Heart left ventricle (tissue), 16 donors: ENCODE measurements at regions not wholly inside any gene's neighbourhood (a gene's known extent, or its start where the extent isn't known, plus 50 kb on each side); places are given as distances from the start of the nearest gene placed in this dataset.

Source experiments
- ATAC-seq, 4 donors: fragments of 200-7000 bp; cut with Tn5 transposase; one replicate each; pipeline ENCODE4 v1.9.1; 2020 to 2022; ENCODE audit warnings: moderate library complexity in 4 of 4, mild to moderate bottlenecking in 3 of 4, moderate number of reproducible peaks in 1 of 4
- DNase-seq, 5 donors: peaks; one replicate each; pipeline ENCODE4 v3.0.0-alpha.2; 2020
- H3K27ac ChIP-seq, 12 donors: fragments of 200-600 bp; sonication (generic) in 4 of 12; one replicate each; pipeline versions ENCODE4 v1.5.0 to v1.8.0; 2016 to 2022; ENCODE audit warnings: mild to moderate bottlenecking in 2 of 12
- H3K27me3 ChIP-seq, 9 donors: fragments of 200-600 bp; sonication (generic) in 2 of 9; one replicate each; pipeline versions ENCODE4 v1.5.1 to v1.8.0; 2016 to 2022; ENCODE audit warnings: mild to moderate bottlenecking in 3 of 9
- H3K36me3 ChIP-seq, 9 donors: fragments of 200-600 bp; sonication (generic) in 2 of 9; one replicate each; pipeline versions ENCODE4 v1.5.0 to v1.8.0; 2018 to 2022; ENCODE audit warnings: mild to moderate bottlenecking in 2 of 9
- H3K4me1 ChIP-seq, 12 donors: fragments of 200-600 bp; sonication (generic) in 4 of 12; one replicate each; pipeline versions ENCODE4 v1.5.0 to v1.8.0; 2016 to 2022; ENCODE audit warnings: mild to moderate bottlenecking in 3 of 12
- H3K4me3 ChIP-seq, 12 donors: fragments of 200-600 bp; sonication (generic) in 4 of 12; one replicate each; pipeline versions ENCODE4 v1.5.0 to v1.8.0; 2017 to 2022; ENCODE audit warnings: mild to moderate bottlenecking in 9 of 12, moderate library complexity in 4 of 12
- H3K9me3 ChIP-seq, 12 donors: fragments of 200-600 bp; sonication (generic) in 4 of 12; one replicate each; pipeline versions ENCODE4 v1.5.0 to v1.8.0; 2016 to 2022; ENCODE audit warnings: mild to moderate bottlenecking in 1 of 12
- POLR2A ChIP-seq, 2 donors: fragments of 450-650 bp; IDR thresholded peaks; one replicate each; pipeline ENCODE4 v1.6.1; 2017; ENCODE audit warnings: antibody characterized with exemption in 2 of 2, mild to moderate bottlenecking in 2 of 2, moderate library complexity in 2 of 2
- WGBS, 4 donors: extraction: QIAGEN DNeasy Blood & Tissue Kit in 2 of 4; methylation state at CpG; one replicate each; pipeline versions ENCODE4 v1.1.5 to v1.1.7; 2013 to 2018; 5-methylcytosine and 5-hydroxymethylcytosine counted together
- intact Hi-C, 10 donors: fragments of 100-400 bp; cut with DNase I; formaldehyde crosslinking; loops; one replicate each; pipeline versions ENCODE4 v1.11.1 to v1.14.2; 2022
- TF ChIP-seq, protein P1 (sequence below), 12 donors: fragments of 200-600 bp; sonication (generic) in 4 of 12; IDR thresholded peaks; one replicate each; pipeline versions ENCODE4 v1.5.0 to v1.8.0; 2018 to 2022; ENCODE audit warnings: antibody characterized with exemption in 12 of 12, mild to moderate bottlenecking in 5 of 12
- donor health status: ischemic (EF 13 %, LVEDD 7.1; RV severe dilation, severe dysfunction).
- donor health status: healthy with polysubstance abuse.
- donor health status: DM: no; HTN: yes; CAD: no.
- donor health status: DM: no; HTN: no; CAD: no.
- donor health status: ischemic (EF 25% LVEDD 6.9; RV normal size, moderate dysfunction).
- donor health status: ischemic (EF 25% LVEDD 5.7; RV mildly dilated, moderate dysfunction).
- donor health status: healthy.
- donor health status: DM: yes; HTN: yes; CAD: no.
- donor health status: ischemic (EF 35%, LVEDD 5.7; RV mildly dilated, moderate dysfunction).
- donor health status: nonischemic (EF 11% LVEDD 7.7; RV severe dilation, severe dysfunction).
- donor health status: DM: yes; HTN: yes; CAD: no.
- donor health status: PGD.
- donor health status: ischemic (EF 29% LVEDD 5.4; RV normal size, mild dysfunction).
- donor health status: nonischemic (EF 23%, LVEDD 6.1; RV moderate dilation, normal function).

DNA sequence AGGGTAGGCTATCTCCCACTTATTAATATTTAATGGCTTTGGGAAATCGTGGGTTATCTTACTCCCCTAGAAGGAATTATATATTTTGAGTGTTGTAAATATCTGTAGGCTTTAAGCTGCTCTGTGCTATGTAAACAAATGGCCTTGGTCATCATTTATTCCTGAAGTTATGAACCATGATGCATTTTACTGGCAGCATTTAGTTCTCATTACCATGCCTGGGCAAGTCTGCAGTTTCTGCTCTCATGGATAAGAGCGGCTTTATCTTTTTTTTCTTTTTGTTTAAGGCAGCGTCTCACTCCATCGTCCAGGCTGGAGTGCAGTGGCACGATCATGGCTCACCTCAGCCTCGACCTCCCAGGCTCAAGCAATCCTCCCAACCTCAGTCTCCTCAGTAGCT lies 156.1 kb downstream of the IRS2 start:
- ATAC-seq = no peak
- H3K9me3 ChIP-seq = no peaks in the 10 kb centered on the region
- H3K27ac ChIP-seq = no peak overlapping the region
- H3K36me3 ChIP-seq = no peaks in the 10 kb centered on the region
- TF ChIP-seq POLR2A (IDR thresholded peaks at IDR 0.05) = no peak
- TF ChIP-seq, protein P1, sequence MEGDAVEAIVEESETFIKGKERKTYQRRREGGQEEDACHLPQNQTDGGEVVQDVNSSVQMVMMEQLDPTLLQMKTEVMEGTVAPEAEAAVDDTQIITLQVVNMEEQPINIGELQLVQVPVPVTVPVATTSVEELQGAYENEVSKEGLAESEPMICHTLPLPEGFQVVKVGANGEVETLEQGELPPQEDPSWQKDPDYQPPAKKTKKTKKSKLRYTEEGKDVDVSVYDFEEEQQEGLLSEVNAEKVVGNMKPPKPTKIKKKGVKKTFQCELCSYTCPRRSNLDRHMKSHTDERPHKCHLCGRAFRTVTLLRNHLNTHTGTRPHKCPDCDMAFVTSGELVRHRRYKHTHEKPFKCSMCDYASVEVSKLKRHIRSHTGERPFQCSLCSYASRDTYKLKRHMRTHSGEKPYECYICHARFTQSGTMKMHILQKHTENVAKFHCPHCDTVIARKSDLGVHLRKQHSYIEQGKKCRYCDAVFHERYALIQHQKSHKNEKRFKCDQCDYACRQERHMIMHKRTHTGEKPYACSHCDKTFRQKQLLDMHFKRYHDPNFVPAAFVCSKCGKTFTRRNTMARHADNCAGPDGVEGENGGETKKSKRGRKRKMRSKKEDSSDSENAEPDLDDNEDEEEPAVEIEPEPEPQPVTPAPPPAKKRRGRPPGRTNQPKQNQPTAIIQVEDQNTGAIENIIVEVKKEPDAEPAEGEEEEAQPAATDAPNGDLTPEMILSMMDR (IDR thresholded peaks at IDR 0.05) = no peak
- peaks cover 0 to 4% (median 0%) of the 10 kb centered on the region in 9 donors for H3K27me3 ChIP-seq
- DNase-seq = no peak
- H3K4me3 ChIP-seq = no peak overlapping the region
- WGBS, 4 donors = 75 to 80% (median 77%) methylated on average over 6 of the region's 6 CpGs
- H3K4me1 ChIP-seq = no peaks in the 10 kb centered on the region
- intact Hi-C loops = no loop called here

DNA sequence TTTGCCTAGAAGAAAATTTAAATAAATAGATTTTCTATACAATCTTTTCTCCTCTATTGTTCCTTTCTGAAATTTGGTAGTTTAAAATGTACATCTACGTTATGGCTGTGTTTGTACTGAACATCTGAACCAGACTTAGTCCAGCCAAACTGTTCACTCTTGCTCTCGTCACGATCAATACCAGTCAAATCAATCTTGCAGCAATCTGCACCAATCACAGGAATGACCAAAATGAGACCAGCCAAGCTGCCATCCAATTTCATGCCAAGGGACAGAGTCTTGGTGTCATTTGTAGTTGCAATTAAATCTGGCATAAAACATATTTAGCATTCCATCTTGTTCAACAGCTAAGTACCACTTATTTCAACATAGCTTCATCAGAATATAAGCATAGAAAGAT lies 156.6 kb downstream of the IRS2 start:
- 89 to 92% (median 92%) methylated on average over 3 of the region's 3 CpGs for WGBS, 4 donors
- TF ChIP-seq, protein P1 (IDR thresholded peaks at IDR 0.05) = no peak
- no peak for TF ChIP-seq POLR2A (IDR thresholded peaks at IDR 0.05)
- H3K27ac ChIP-seq = no peak overlapping the region
- H3K9me3 ChIP-seq = no peaks in the 10 kb centered on the region
- H3K36me3 ChIP-seq = no peaks in the 10 kb centered on the region
- H3K4me1 ChIP-seq = no peaks in the 10 kb centered on the region
- H3K4me3 ChIP-seq = no peak overlapping the region
- no peak for ATAC-seq
- H3K27me3 ChIP-seq = peaks cover 0 to 3% (median 0%) of the 10 kb centered on the region in 9 donors
- intact Hi-C loops = no loop called here
- no peak for DNase-seq

DNA sequence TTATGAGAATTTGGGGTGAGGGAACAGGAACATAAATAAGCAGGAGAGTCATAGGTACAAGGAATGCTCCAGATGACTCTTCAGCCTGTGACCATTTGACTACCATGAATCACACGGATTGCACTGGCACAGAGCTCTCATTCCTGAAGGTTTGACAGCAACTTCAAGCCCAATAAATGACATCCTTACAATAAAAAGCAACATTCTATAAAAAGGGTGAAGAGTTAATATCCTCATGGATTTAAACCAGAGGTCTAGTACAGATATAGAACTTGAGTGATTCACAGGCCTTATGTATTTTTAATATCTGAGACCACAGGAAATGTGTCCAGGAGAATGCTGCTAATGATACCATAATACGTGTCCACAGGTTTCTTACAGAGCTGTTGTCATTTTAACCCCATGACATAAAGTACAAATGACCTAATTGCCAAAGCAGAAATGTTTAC lies 158.1 kb downstream of the IRS2 start:
- Histone ChIP-seq H3K27me3 (peaks cover 0 to 3% (median 0%) of the 10 kb centered on the region in 9 donors), H3K9me3 (no peaks in the 10 kb centered on the region), H3K4me3 (no peak overlapping the region), H3K36me3 (no peaks in the 10 kb centered on the region), H3K27ac (no peak overlapping the region), H3K4me1 (no peaks in the 10 kb centered on the region)
- 57 to 62% (median 59%) methylated on average over 2 of the region's 2 CpGs for WGBS, 4 donors
- intact Hi-C loops = no loop called here
- TF ChIP-seq, protein P1 (IDR thresholded peaks at IDR 0.05) = no peak
- TF ChIP-seq POLR2A (IDR thresholded peaks at IDR 0.05) = no peak
- ATAC-seq (no peak), DNase-seq (no peak)

DNA sequence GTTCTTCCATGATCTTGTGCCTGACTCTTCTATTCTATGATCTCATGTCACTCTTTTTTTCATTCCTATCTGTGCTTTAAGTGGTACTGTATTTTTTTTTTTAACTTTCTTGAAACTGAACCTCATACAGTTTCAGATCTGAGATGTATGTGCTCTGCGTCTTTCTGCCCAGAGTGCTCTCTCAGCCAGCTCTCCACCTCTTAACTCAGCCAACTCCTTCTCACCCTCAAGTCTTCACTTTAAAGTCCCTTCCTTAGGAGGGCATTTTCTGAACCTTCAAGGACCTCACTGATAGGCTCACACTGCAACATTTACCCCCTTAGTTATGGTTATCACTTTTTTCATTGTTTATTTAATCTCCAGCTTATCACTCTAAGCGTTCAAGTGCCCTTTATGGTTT lies 158.7 kb downstream of the IRS2 start:
- no peak for ATAC-seq
- no peak for TF ChIP-seq POLR2A (IDR thresholded peaks at IDR 0.05)
- TF ChIP-seq, protein P1 (IDR thresholded peaks at IDR 0.05) = no peak
- WGBS, 4 donors = 49 to 58% (median 55%) methylated on average over 2 of the region's 2 CpGs
- H3K27ac ChIP-seq = no peak overlapping the region
- no peak for DNase-seq
- H3K27me3 ChIP-seq = peaks cover 0 to 3% (median 0%) of the 10 kb centered on the region in 9 donors
- H3K9me3 ChIP-seq = no peaks in the 10 kb centered on the region
- H3K4me1 ChIP-seq = no peaks in the 10 kb centered on the region
- intact Hi-C loops = no loop called here
- no peaks in the 10 kb centered on the region for H3K36me3 ChIP-seq
- H3K4me3 ChIP-seq = no peak overlapping the region
